GM10266 (cell line): ENCODE measurements at regions not wholly inside any gene's neighbourhood (a gene's known extent, or its start where the extent isn't known, plus 50 kb on each side); places are given as distances from the start of the nearest gene placed in this dataset.

Source experiments
- DNase-seq: peaks from one replicate; pipeline ENCODE4 v3.0.0; 2012; ENCODE audit errors: extremely low spot score
- TF ChIP-seq, protein P1 (sequence below): IDR thresholded peaks from 2 replicates; pipeline ENCODE4 v1.5.1; 2012; ENCODE audit warnings: mild to moderate bottlenecking, low read depth; ENCODE audit not compliant: control insufficient read depth, insufficient read depth; ENCODE audit errors: missing control alignments

DNA sequence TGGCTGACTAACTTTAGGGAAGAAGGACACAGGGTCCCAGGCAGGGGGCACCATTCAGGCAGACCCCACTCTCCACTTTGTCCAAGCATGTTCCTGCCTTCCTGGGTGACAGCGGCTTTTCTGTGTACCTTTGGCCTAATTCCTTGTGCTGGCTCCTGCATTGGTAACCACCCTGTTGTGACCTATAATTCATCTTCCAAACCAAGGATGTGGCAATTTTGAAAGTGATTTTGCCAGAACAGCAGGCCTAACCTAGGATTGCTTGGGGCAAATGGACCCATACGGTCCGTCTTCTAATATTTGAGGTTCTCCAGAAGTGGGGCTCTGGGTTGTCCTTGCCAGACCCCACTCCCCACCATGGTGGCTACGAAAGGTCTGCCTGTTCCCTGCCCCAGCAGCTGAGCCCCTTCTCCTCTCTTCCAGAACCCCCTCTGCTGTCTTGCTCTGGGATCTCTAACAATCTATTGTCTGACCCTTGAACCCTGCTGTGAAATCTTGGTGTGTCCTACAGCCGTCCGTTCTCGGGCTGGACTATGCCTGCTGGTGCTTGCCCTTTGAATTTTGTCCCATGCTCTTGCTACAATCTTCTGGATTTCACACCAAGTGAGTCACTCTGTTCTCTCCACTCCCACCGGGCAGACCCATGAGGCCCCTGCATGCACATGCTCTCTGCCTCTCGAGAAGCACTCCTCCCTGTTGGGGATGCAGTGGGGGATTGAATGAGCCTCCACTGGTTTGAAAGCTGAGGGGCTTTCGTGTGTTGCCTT lies 316.0 kb downstream of the CXCL12 start:
- TF ChIP-seq, protein P1, sequence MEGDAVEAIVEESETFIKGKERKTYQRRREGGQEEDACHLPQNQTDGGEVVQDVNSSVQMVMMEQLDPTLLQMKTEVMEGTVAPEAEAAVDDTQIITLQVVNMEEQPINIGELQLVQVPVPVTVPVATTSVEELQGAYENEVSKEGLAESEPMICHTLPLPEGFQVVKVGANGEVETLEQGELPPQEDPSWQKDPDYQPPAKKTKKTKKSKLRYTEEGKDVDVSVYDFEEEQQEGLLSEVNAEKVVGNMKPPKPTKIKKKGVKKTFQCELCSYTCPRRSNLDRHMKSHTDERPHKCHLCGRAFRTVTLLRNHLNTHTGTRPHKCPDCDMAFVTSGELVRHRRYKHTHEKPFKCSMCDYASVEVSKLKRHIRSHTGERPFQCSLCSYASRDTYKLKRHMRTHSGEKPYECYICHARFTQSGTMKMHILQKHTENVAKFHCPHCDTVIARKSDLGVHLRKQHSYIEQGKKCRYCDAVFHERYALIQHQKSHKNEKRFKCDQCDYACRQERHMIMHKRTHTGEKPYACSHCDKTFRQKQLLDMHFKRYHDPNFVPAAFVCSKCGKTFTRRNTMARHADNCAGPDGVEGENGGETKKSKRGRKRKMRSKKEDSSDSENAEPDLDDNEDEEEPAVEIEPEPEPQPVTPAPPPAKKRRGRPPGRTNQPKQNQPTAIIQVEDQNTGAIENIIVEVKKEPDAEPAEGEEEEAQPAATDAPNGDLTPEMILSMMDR = no peak
- DNase-seq = no peak

DNA sequence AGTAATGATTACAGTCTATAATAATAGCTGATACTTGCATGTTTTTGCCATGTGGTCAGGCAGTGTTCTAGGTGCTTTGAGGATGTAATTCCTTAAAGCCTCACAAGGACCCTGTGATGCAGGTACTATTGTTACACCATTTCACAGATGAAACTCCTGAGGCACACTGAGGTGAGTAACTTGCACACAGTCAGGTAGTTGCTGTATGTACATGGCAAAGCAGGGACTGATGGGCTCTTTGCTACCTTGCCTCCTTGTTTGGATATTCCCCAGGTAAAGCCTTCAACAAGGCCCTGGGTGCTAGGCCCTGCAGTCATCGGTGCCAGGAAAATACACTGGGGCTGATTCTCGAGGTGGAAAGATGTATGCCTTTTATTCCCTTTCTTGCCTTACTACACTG lies 317.5 kb downstream of the CXCL12 start:
- TF ChIP-seq, protein P1 = no peak
- no peak for DNase-seq

- DNase-seq = no peak
- TF ChIP-seq, protein P1 = no peak
Measured at GRCh38 chr10:44066527-44067255, 318.2 kb downstream of the CXCL12 start.

GRCh38 chr10:44065788-44066526 lies 318.9 kb downstream of the CXCL12 start:
- TF ChIP-seq, protein P1 = no peak
- DNase-seq = no peak

GRCh38 chr10:44064987-44065787 lies 319.7 kb downstream of the CXCL12 start:
- no peak for DNase-seq

GRCh38 chr10:44064317-44064716 lies 320.6 kb downstream of the CXCL12 start:
- no peak for DNase-seq
- TF ChIP-seq, protein P1 = no peak

More at GRCh38 chr10:44064987-44065787, 319.7 kb downstream of the CXCL12 start:
- TF ChIP-seq, protein P1 = no peak
